Stimulated activated CD4-positive, alpha-beta T cell treated with anti-CD3 and anti-CD28 coated beads, Interleukin-15, amount 100 ng/mL, for 48 hours (primary cell): ENCODE measurements at regions not wholly inside any gene's neighbourhood (a gene's known extent, or its start where the extent isn't known, plus 50 kb on each side); places are given as distances from the start of the nearest gene placed in this dataset.
"Not testable (repeated sequence)": the region's sequence is repeated elsewhere in the genome, so short reads cannot be mapped to it uniquely, and the experiment has no call there.

Experiments used
- DNase-seq, 2 donors: peaks; one replicate each; pipeline ENCODE4 v3.0.0-alpha.2; 2020; ENCODE audit warnings: low read depth in 2 of 2

- DNase-seq = no peak
Observed at GRCh38 chr2:239804161-239805042, 220.7 kb downstream of the NDUFA10 start.

- no peak for DNase-seq
Observed at GRCh38 chr2:239803766-239804115, 221.4 kb downstream of the NDUFA10 start.

- no peak for DNase-seq
Observed at GRCh38 chr2:239803102-239803765, 221.9 kb downstream of the NDUFA10 start.

GRCh38 chr2:239802185-239802649 is 222.9 kb downstream of the NDUFA10 start:
- DNase-seq = no peak

GRCh38 chr2:239801404-239802184 is 223.5 kb downstream of the NDUFA10 start:
- no peak for DNase-seq

GRCh38 chr2:239800785-239801386 is 224.3 kb downstream of the NDUFA10 start:
- DNase-seq = no peak

- no peak for DNase-seq
Observed at GRCh38 chr2:239797316-239797715, 227.8 kb downstream of the NDUFA10 start.

- DNase-seq = not testable (repeated sequence)
Observed at GRCh38 chr2:239795761-239796160, 229.4 kb downstream of the NDUFA10 start.

GRCh38 chr2:239793836-239794235 is 231.3 kb downstream of the NDUFA10 start:
- DNase-seq = no peak

GRCh38 chr2:239793086-239793485 is 232.1 kb downstream of the NDUFA10 start:
- no peak for DNase-seq

GRCh38 chr2:239792405-239793084 is 232.6 kb downstream of the NDUFA10 start:
- DNase-seq = no peak

GRCh38 chr2:239791526-239792404 is 233.4 kb downstream of the NDUFA10 start:
- DNase-seq = no peak

GRCh38 chr2:239790721-239791120 is 234.4 kb downstream of the NDUFA10 start:
- no peak for DNase-seq

- no peak for DNase-seq
Observed at GRCh38 chr2:239790313-239790712, 234.8 kb downstream of the NDUFA10 start.

GRCh38 chr2:239789711-239790110 is 235.4 kb downstream of the NDUFA10 start:
- no peak for DNase-seq

- DNase-seq = no peak
Observed at GRCh38 chr2:239788576-239789098, 236.5 kb downstream of the NDUFA10 start.

- DNase-seq = no peak
Observed at GRCh38 chr2:239787538-239788050, 237.5 kb downstream of the NDUFA10 start.

GRCh38 chr2:239786791-239787190 is 238.4 kb downstream of the NDUFA10 start:
- no peak for DNase-seq

GRCh38 chr2:239781454-239781853 is 243.7 kb downstream of the NDUFA10 start:
- DNase-seq = no peak
